ENCODE measurements at regions not wholly inside any gene's neighbourhood (a gene's known extent, or its start where the extent isn't known, plus 50 kb on each side); places are given as distances from the start of the nearest gene placed in this dataset.

GRCh38 chr3:34571714-34572113 lies 773.3 kb downstream of the PDCD6IP start:
- no peak overlapping the region for H3K27ac ChIP-seq (ENCODE audit: low read depth, low read length)
- no peak overlapping the region for H3K4me3 ChIP-seq (ENCODE audit: low read depth in 1 of 2, low read length in 2 of 2)
- H3K9ac ChIP-seq (ENCODE audit: low read depth in 1 of 2, low read length in 2 of 2), result no peak overlapping the region
- H3K27me3 ChIP-seq (ENCODE audit: control insufficient read depth in 1 of 2, insufficient read depth in 2 of 2, low read length in 2 of 2), result no peaks in the 10 kb centered on the region
- H3K9me3 ChIP-seq (ENCODE audit: control insufficient read depth in 1 of 2, low read length in 2 of 2), result no peaks in the 10 kb centered on the region
- no peaks in the 10 kb centered on the region for H3K4me1 ChIP-seq (ENCODE audit: control insufficient read depth in 1 of 2, insufficient read depth in 2 of 2, low read length in 2 of 2)
- no peaks in the 10 kb centered on the region for H3K36me3 ChIP-seq (ENCODE audit: control insufficient read depth in 1 of 2, insufficient read depth in 2 of 2, low read length in 2 of 2)

DNA sequence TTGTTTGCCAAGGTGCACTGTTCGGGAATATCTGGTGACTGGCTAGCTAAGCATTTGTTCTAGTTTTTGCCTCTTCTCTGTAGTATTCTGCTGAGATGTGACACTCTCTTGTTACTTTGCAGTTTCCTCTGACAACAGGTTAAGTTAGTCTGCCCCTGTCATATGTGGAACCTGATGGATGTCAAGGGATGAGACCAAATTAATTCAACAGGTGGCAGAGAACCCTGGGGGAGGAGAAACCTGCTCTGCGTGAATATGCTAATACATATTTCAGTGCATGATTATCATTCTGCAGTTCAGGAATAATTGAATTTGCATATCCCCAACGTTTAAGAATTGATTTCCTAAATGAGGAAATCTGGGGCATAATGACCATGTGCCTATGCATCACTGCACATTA lies 777.3 kb downstream of the PDCD6IP start:
- no peaks in the 10 kb centered on the region for H3K4me1 ChIP-seq (ENCODE audit: control insufficient read depth in 1 of 2, insufficient read depth in 2 of 2, low read length in 2 of 2)
- no peak overlapping the region for H3K27ac ChIP-seq (ENCODE audit: low read depth, low read length)
- H3K9ac ChIP-seq (ENCODE audit: low read depth in 1 of 2, low read length in 2 of 2), result no peak overlapping the region
- no peaks in the 10 kb centered on the region for H3K36me3 ChIP-seq (ENCODE audit: control insufficient read depth in 1 of 2, insufficient read depth in 2 of 2, low read length in 2 of 2)
- no peak overlapping the region for H3K4me3 ChIP-seq (ENCODE audit: low read depth in 1 of 2, low read length in 2 of 2)
- no peaks in the 10 kb centered on the region for H3K27me3 ChIP-seq (ENCODE audit: control insufficient read depth in 1 of 2, insufficient read depth in 2 of 2, low read length in 2 of 2)
- no peaks in the 10 kb centered on the region for H3K9me3 ChIP-seq (ENCODE audit: control insufficient read depth in 1 of 2, low read length in 2 of 2)

DNA sequence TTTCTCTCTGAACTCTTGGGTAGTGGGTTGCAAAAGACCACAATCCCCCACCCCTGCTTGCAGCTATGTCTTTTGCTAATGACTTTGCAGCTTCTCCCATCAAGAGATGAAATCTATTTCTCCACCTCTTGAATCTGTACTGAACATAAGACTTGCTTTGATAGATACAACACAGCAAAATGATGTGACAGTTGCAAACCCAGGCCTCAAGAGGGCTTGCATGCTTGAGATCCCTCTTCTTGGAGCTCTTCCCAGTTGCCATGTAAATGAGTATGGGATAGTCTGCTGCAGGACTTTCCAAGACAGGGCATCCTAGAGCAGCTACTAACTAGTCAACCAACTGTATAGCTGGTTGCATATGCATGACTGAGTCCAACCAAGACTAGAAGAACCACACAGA lies 783.6 kb downstream of the PDCD6IP start:
- Histone ChIP-seq H3K9ac (ENCODE audit: low read depth in 1 of 2, low read length in 2 of 2) (no peak overlapping the region), H3K4me3 (ENCODE audit: low read depth in 1 of 2, low read length in 2 of 2) (no peak overlapping the region), H3K27me3 (ENCODE audit: control insufficient read depth in 1 of 2, insufficient read depth in 2 of 2, low read length in 2 of 2) (no peaks in the 10 kb centered on the region), H3K27ac (ENCODE audit: low read depth, low read length) (no peak overlapping the region), H3K36me3 (ENCODE audit: control insufficient read depth in 1 of 2, insufficient read depth in 2 of 2, low read length in 2 of 2) (no peaks in the 10 kb centered on the region), H3K9me3 (ENCODE audit: control insufficient read depth in 1 of 2, low read length in 2 of 2) (no peaks in the 10 kb centered on the region), H3K4me1 (ENCODE audit: control insufficient read depth in 1 of 2, insufficient read depth in 2 of 2, low read length in 2 of 2) (no peaks in the 10 kb centered on the region)

GRCh38 chr3:34583451-34583850 lies 785.0 kb downstream of the PDCD6IP start:
- Histone ChIP-seq H3K27ac (ENCODE audit: low read depth, low read length) (no peak overlapping the region), H3K9me3 (ENCODE audit: control insufficient read depth in 1 of 2, low read length in 2 of 2) (no peaks in the 10 kb centered on the region), H3K4me3 (ENCODE audit: low read depth in 1 of 2, low read length in 2 of 2) (no peak overlapping the region), H3K9ac (ENCODE audit: low read depth in 1 of 2, low read length in 2 of 2) (no peak overlapping the region), H3K27me3 (ENCODE audit: control insufficient read depth in 1 of 2, insufficient read depth in 2 of 2, low read length in 2 of 2) (no peaks in the 10 kb centered on the region), H3K36me3 (ENCODE audit: control insufficient read depth in 1 of 2, insufficient read depth in 2 of 2, low read length in 2 of 2) (no peaks in the 10 kb centered on the region), H3K4me1 (ENCODE audit: control insufficient read depth in 1 of 2, insufficient read depth in 2 of 2, low read length in 2 of 2) (no peaks in the 10 kb centered on the region)

- Histone ChIP-seq H3K9me3 (ENCODE audit: control insufficient read depth in 1 of 2, low read length in 2 of 2) (no peaks in the 10 kb centered on the region), H3K27ac (ENCODE audit: low read depth, low read length) (no peak overlapping the region), H3K4me1 (ENCODE audit: control insufficient read depth in 1 of 2, insufficient read depth in 2 of 2, low read length in 2 of 2) (no peaks in the 10 kb centered on the region), H3K36me3 (ENCODE audit: control insufficient read depth in 1 of 2, insufficient read depth in 2 of 2, low read length in 2 of 2) (no peaks in the 10 kb centered on the region), H3K4me3 (ENCODE audit: low read depth in 1 of 2, low read length in 2 of 2) (no peak overlapping the region), H3K27me3 (ENCODE audit: control insufficient read depth in 1 of 2, insufficient read depth in 2 of 2, low read length in 2 of 2) (no peaks in the 10 kb centered on the region), H3K9ac (ENCODE audit: low read depth in 1 of 2, low read length in 2 of 2) (no peak overlapping the region)
Measured at GRCh38 chr3:34584971-34585370, 786.5 kb downstream of the PDCD6IP start.

GRCh38 chr3:34599595-34599994 lies 801.2 kb downstream of the PDCD6IP start:
- Histone ChIP-seq H3K4me3 (ENCODE audit: low read depth in 1 of 2, low read length in 2 of 2) (no peak overlapping the region), H3K27me3 (ENCODE audit: control insufficient read depth in 1 of 2, insufficient read depth in 2 of 2, low read length in 2 of 2) (no peaks in the 10 kb centered on the region), H3K27ac (ENCODE audit: low read depth, low read length) (no peak overlapping the region), H3K36me3 (ENCODE audit: control insufficient read depth in 1 of 2, insufficient read depth in 2 of 2, low read length in 2 of 2) (no peaks in the 10 kb centered on the region), H3K9ac (ENCODE audit: low read depth in 1 of 2, low read length in 2 of 2) (no peak overlapping the region), H3K9me3 (ENCODE audit: control insufficient read depth in 1 of 2, low read length in 2 of 2) (no peaks in the 10 kb centered on the region), H3K4me1 (ENCODE audit: control insufficient read depth in 1 of 2, insufficient read depth in 2 of 2, low read length in 2 of 2) (no peaks in the 10 kb centered on the region)

DNA sequence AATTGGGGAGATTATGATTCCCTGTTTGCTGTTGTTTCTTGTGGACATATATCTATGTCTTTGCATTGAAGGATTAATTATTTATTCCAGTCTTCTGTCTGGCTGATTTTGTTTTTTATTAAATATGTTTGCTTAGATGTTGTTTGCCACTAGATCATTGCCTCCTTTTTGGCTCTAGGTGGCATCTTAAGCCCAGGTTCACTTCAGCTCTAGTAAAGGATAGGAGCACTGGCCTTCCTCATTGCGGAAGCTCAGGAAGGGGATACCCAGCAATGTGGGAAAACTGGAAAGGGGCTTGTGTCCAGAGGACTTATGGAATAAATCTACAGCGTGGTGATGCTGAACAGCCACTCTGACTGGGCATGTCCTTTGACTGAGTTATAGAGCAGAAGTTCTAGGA lies 821.6 kb downstream of the PDCD6IP start:
- H3K4me3 ChIP-seq (ENCODE audit: low read depth in 1 of 2, low read length in 2 of 2), result no peak overlapping the region
- peaks cover 0 to 2% of the 10 kb centered on the region in 2 donors for H3K9me3 ChIP-seq (ENCODE audit: control insufficient read depth in 1 of 2, low read length in 2 of 2)
- no peaks in the 10 kb centered on the region for H3K27me3 ChIP-seq (ENCODE audit: control insufficient read depth in 1 of 2, insufficient read depth in 2 of 2, low read length in 2 of 2)

DNA sequence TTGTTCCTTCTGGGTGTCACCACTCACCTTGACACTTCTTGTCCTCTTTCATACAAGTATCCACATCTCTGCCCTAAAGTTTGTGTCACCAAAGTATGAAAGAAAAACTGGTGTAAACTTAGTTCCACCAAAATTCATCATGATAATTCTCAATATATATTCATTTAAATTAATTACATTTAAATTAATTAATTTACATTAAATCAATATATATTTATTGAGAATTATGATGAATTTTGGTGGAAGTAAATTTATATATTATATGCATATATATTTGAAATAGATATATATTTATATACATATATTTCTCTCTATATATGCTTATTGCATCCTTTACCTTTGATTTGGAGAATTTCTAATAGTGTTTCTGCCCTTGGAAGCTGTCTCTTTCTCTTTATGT lies 828.3 kb downstream of the PDCD6IP start:
- Histone ChIP-seq H3K9ac (ENCODE audit: low read depth in 1 of 2, low read length in 2 of 2) (no peak overlapping the region), H3K27ac (ENCODE audit: low read depth, low read length) (no peak overlapping the region), H3K9me3 (ENCODE audit: control insufficient read depth in 1 of 2, low read length in 2 of 2) (no peaks in the 10 kb centered on the region), H3K4me3 (ENCODE audit: low read depth in 1 of 2, low read length in 2 of 2) (no peak overlapping the region), H3K36me3 (ENCODE audit: control insufficient read depth in 1 of 2, insufficient read depth in 2 of 2, low read length in 2 of 2) (no peaks in the 10 kb centered on the region), H3K27me3 (ENCODE audit: control insufficient read depth in 1 of 2, insufficient read depth in 2 of 2, low read length in 2 of 2) (no peaks in the 10 kb centered on the region), H3K4me1 (ENCODE audit: control insufficient read depth in 1 of 2, insufficient read depth in 2 of 2, low read length in 2 of 2) (no peaks in the 10 kb centered on the region)

More for the DNA sequence above, 821.6 kb downstream of the PDCD6IP start:
- no peaks in the 10 kb centered on the region for H3K36me3 ChIP-seq (ENCODE audit: control insufficient read depth in 1 of 2, insufficient read depth in 2 of 2, low read length in 2 of 2)
- no peaks in the 10 kb centered on the region for H3K4me1 ChIP-seq (ENCODE audit: control insufficient read depth in 1 of 2, insufficient read depth in 2 of 2, low read length in 2 of 2)
- H3K27ac ChIP-seq (ENCODE audit: low read depth, low read length), result no peak overlapping the region
- no peak overlapping the region for H3K9ac ChIP-seq (ENCODE audit: low read depth in 1 of 2, low read length in 2 of 2)

GRCh38 chr3:34634939-34635338 lies 836.5 kb downstream of the PDCD6IP start:
- no peak overlapping the region for H3K27ac ChIP-seq (ENCODE audit: low read depth, low read length)
- H3K4me3 ChIP-seq (ENCODE audit: low read depth in 1 of 2, low read length in 2 of 2), result no peak overlapping the region
- no peaks in the 10 kb centered on the region for H3K9me3 ChIP-seq (ENCODE audit: control insufficient read depth in 1 of 2, low read length in 2 of 2)
- H3K9ac ChIP-seq (ENCODE audit: low read depth in 1 of 2, low read length in 2 of 2), result no peak overlapping the region
- H3K27me3 ChIP-seq (ENCODE audit: control insufficient read depth in 1 of 2, insufficient read depth in 2 of 2, low read length in 2 of 2), result no peaks in the 10 kb centered on the region
- no peaks in the 10 kb centered on the region for H3K4me1 ChIP-seq (ENCODE audit: control insufficient read depth in 1 of 2, insufficient read depth in 2 of 2, low read length in 2 of 2)
- H3K36me3 ChIP-seq (ENCODE audit: control insufficient read depth in 1 of 2, insufficient read depth in 2 of 2, low read length in 2 of 2), result no peaks in the 10 kb centered on the region

- Histone ChIP-seq H3K4me3 (ENCODE audit: low read depth in 1 of 2, low read length in 2 of 2) (no peak overlapping the region), H3K27me3 (ENCODE audit: control insufficient read depth in 1 of 2, insufficient read depth in 2 of 2, low read length in 2 of 2) (no peaks in the 10 kb centered on the region), H3K9me3 (ENCODE audit: control insufficient read depth in 1 of 2, low read length in 2 of 2) (no peaks in the 10 kb centered on the region), H3K9ac (ENCODE audit: low read depth in 1 of 2, low read length in 2 of 2) (no peak overlapping the region), H3K36me3 (ENCODE audit: control insufficient read depth in 1 of 2, insufficient read depth in 2 of 2, low read length in 2 of 2) (no peaks in the 10 kb centered on the region), H3K4me1 (ENCODE audit: control insufficient read depth in 1 of 2, insufficient read depth in 2 of 2, low read length in 2 of 2) (no peaks in the 10 kb centered on the region), H3K27ac (ENCODE audit: low read depth, low read length) (no peak overlapping the region)
Measured at GRCh38 chr3:34635352-34635850, 837.0 kb downstream of the PDCD6IP start.

DNA sequence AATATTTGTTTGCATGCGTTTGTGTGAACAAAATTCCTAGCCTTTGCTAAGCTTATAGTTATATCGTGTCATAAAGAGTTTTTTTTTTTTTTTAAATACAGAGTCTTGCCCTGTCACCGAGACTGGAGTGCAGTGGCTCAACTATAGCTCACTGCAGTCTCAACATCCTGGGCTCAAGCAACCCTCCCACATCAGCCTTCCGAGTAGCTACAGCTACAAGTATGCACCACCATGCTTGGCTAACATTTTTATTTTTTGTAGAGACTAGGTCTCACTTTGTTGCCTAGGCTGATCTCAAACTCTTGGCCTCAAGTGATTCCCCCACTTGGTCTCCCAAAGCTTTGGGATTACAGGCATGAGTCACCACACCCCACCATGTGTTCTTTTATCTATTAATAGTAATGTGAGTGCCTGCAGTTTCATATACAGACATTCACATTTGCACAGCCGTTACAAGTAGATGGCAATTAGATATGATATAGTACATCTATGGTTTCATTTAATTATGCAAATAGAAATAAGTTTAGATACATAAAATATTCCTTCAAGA lies 848.6 kb downstream of the PDCD6IP start:
- Histone ChIP-seq H3K4me3 (ENCODE audit: low read depth in 1 of 2, low read length in 2 of 2) (no peak overlapping the region), H3K4me1 (ENCODE audit: control insufficient read depth in 1 of 2, insufficient read depth in 2 of 2, low read length in 2 of 2) (no peaks in the 10 kb centered on the region), H3K9me3 (ENCODE audit: control insufficient read depth in 1 of 2, low read length in 2 of 2) (no peaks in the 10 kb centered on the region), H3K36me3 (ENCODE audit: control insufficient read depth in 1 of 2, insufficient read depth in 2 of 2, low read length in 2 of 2) (no peaks in the 10 kb centered on the region), H3K27me3 (ENCODE audit: control insufficient read depth in 1 of 2, insufficient read depth in 2 of 2, low read length in 2 of 2) (no peaks in the 10 kb centered on the region), H3K27ac (ENCODE audit: low read depth, low read length) (no peak overlapping the region), H3K9ac (ENCODE audit: low read depth in 1 of 2, low read length in 2 of 2) (no peak overlapping the region)
